ENCODE measurements at regions not wholly inside any gene's neighbourhood (a gene's known extent, or its start where the extent isn't known, plus 50 kb on each side); places are given as distances from the start of the nearest gene placed in this dataset.
A peak's percentile ranks its signal among the peaks of the same experiment; 100 is the strongest.

GRCh38 chr4:119679251-119679650 lies 50.6 kb upstream of the PDE5A start:
- Histone ChIP-seq H3K4me1 (ENCODE audit: control insufficient read depth in 1 of 2, insufficient read depth in 2 of 2, low read length in 2 of 2) (peaks cover 0 to 19% of the 10 kb centered on the region in 2 donors), H3K27ac (ENCODE audit: low read length) (no peak overlapping the region), H3K4me3 (ENCODE audit: low read depth in 1 of 2, low read length in 2 of 2) (peak overlapping the region in 1 of 2 donors; percentile 42), H3K27me3 (ENCODE audit: low read depth, low read length) (no peaks in the 10 kb centered on the region), H3K36me3 (ENCODE audit: control insufficient read depth in 1 of 2, insufficient read depth in 2 of 2, low read length in 2 of 2) (no peaks in the 10 kb centered on the region), H3K9me3 (ENCODE audit: control insufficient read depth in 1 of 2, low read length in 2 of 2) (no peaks in the 10 kb centered on the region)

- Histone ChIP-seq H3K27ac (ENCODE audit: low read length) (no peak overlapping the region), H3K4me3 (ENCODE audit: low read depth in 1 of 2, low read length in 2 of 2) (peak overlapping the region in 1 of 2 donors; percentile 42), H3K36me3 (ENCODE audit: control insufficient read depth in 1 of 2, insufficient read depth in 2 of 2, low read length in 2 of 2) (no peaks in the 10 kb centered on the region), H3K27me3 (ENCODE audit: low read depth, low read length) (no peaks in the 10 kb centered on the region), H3K9me3 (ENCODE audit: control insufficient read depth in 1 of 2, low read length in 2 of 2) (no peaks in the 10 kb centered on the region), H3K4me1 (ENCODE audit: control insufficient read depth in 1 of 2, insufficient read depth in 2 of 2, low read length in 2 of 2) (peaks cover 0 to 16% of the 10 kb centered on the region in 2 donors)
These were observed 50.2 kb upstream of the PDE5A start for GRCh38 chr4:119678761-119679160.

Measured in muscle layer of duodenum (tissue), 2 donors.